HG03354 (cell line): ENCODE measurements at regions not wholly inside any gene's neighbourhood (a gene's known extent, or its start where the extent isn't known, plus 50 kb on each side); places are given as distances from the start of the nearest gene placed in this dataset.
"Not testable (repeated sequence)": the region's sequence is repeated elsewhere in the genome, so short reads cannot be mapped to it uniquely, and the experiment has no call there.

Experiments used
- ATAC-seq: cut with Tn5 transposase; IDR thresholded peaks from one replicate; pipeline ENCODE4 v1.9.1; 2021; ENCODE audit warnings: mild to moderate bottlenecking; ENCODE audit not compliant: unreplicated experiment, poor library complexity, severe bottlenecking

GRCh38 chr5:42064821-42065220, 139.7 kb downstream of the FBXO4 start:
- no peak for ATAC-seq

DNA sequence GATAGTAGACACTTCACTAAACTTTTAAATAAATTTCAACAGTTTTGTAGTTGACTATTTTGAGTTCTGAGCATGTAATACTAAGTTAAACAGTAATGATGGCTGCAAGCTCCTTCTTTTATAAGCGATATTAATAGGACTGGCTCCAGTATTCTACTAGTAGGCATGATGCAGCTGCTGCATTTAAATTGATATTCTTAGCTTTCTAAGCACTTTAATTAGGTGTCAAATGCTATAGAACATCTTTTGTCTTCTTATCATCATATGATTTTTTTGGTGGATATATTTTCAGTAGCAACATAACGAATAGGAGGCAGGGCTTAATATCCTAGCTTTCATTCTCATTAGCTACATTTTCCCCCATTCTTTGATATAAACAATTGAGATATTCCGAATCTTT, 141.1 kb downstream of the FBXO4 start:
- ATAC-seq: no peak

- no peak for ATAC-seq
These were observed 149.3 kb downstream of the FBXO4 start for GRCh38 chr5:42074353-42074752.

- no peak for ATAC-seq
These were observed 164.6 kb downstream of the FBXO4 start for GRCh38 chr5:42089705-42090104.

DNA sequence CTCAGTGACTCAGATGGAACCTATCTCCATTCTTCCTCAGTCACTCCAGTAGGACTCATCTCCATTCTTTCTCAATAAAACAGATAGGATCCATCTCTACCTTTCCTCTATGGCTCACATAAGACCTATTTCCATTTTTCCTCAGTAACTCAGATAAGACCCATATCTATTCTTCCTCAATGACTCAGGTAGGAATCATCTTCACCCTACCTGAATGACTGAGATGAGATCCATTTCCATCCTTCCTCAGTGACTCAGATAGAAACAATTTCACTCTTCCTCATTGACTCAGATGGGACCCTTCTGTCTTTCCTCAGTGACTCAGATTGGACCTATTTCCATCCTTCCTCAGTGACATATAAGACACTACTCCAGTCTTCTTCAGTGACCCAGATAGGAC, 165.1 kb downstream of the FBXO4 start:
- no peak for ATAC-seq

DNA sequence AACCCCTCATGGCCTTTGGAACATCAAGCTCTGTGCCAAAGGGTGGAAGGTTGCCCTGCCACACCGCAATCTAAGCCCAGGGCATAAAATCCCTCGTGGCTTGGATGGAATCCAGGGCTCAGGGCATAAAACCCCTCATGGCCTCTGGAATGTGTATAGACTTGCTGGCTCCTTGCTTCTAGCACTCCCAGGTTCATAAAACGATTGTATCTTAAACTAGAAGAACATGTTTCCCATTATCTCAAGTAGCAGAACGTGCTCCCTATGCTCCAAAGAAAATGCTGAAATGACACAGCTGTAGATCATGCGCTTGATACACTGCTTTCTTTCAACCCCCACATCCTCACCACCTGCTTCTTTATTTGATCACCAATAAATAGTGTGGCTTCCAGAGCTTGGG, 174.8 kb downstream of the FBXO4 start:
- ATAC-seq: not testable (repeated sequence)

DNA sequence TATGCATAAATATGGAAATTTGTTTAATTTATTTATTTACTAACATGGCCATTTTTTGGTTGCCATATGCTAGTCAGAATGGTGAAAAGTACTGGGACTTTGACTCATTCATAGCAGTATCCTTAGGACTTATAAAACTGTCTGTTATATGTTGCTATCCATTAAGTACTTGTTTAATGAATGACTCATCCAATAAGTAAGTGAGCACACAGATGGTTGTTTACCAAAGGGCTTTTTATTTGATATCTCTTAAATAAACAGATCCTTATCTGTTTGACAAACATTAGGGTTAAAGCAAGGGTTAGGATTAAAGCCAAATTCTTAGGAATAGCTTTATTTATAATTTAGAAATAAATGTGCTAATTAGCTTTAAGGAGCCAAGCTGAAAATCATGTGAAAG, 183.4 kb downstream of the FBXO4 start:
- ATAC-seq: no peak

DNA sequence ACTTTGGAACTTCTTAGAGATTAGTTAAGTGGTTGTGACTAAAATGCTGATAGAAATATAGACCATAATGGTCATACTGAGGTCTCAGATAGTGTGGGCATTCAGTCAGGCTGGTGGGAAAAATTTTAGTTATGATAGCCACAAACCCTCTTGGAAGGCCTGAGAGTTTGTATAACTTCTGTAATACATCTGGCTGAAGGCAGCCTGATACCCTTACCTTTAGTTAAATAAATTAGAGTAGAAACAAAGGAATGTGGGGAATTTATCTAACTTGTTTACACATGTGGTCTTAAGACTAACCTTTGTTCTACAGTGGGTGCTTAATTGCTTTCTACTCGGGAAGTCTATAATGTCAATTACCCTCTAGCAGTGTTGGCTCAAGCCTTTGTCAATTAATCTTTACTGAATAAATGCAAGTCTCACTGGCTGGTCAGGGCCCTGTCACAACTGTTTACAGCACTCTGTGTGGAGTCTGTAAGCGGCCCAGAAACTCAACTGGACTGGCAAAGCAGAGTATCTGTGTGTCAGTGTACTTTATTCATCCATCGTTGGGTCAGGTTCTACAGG, 184.0 kb downstream of the FBXO4 start:
- ATAC-seq: no peak

GRCh38 chr5:42115721-42116120, 190.6 kb downstream of the FBXO4 start:
- not testable (repeated sequence) for ATAC-seq

DNA sequence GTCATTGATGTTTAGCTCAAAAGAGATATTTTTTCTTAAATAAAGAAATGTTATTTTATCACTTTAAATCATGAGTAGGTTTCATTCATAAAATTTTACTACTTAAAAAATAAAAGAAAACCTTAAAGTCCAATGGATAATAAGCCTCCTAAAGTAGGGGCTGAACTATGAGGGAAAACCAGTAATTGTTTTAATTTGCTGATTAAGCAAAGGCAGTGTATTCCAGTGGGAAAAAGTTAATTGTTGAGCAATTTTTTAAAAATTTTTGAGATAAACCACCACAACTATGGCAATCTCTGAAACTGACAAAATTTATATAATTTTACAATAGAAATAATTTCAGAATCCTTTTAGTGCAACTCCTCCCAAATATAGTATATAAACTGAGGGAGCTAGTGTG, 195.0 kb downstream of the FBXO4 start:
- no peak for ATAC-seq

DNA sequence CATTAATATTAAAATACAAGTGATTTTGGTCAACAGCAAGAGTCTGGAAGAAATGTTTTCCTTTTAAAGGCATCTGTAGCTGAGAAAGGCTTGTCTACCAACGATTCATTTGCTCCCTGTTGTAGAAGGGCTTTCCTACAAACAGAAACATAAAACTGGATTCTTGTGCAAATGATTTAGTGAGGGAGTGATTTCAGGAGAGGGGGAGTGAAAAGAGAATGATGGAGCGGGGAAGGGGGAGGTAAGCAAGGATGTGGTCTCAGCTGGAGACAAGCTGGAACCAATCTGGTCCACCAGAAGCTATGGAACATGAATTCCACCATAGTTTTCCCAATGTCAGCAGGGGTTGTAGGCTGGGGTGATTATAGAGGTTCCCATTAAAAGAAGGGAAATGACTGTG, 196.3 kb downstream of the FBXO4 start:
- no peak for ATAC-seq

DNA sequence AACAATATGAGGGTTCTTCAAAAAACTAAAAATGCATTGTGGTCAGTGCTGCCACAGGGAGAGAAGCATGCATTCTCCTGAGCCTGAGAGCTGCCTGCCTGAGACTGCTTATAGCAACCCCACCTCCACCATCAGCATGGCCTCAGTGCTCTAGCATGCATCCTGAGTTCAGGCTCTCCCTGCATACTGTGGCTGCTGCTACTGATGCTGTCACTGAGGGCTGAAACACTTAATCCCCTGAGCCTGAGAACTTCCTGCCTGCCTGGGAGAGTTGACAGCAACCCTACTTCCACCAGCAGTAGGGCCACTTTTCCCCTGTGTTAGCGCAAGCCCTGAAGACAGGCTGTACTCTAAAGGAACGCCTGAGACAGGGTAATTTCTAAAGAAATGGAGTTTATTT, 206.0 kb downstream of the FBXO4 start:
- ATAC-seq: no peak

DNA sequence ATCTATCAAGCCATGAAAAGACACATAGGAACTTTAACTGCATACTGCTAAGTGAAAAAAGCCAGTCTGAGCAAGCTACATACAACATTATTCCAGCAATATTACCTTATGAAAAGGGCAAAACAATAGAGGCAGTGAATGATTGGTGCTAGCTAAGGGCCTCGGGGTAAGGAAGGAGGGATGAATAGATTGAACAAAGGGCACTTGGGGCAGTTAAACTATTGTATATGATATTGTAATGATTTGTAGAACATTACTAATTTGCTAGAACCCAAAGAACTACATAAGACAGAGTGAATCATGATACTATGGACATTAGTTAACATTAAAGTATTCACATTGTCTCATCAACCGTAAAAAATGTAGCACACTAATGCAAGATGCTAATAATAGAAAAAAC, 218.3 kb downstream of the FBXO4 start:
- ATAC-seq: no peak

DNA sequence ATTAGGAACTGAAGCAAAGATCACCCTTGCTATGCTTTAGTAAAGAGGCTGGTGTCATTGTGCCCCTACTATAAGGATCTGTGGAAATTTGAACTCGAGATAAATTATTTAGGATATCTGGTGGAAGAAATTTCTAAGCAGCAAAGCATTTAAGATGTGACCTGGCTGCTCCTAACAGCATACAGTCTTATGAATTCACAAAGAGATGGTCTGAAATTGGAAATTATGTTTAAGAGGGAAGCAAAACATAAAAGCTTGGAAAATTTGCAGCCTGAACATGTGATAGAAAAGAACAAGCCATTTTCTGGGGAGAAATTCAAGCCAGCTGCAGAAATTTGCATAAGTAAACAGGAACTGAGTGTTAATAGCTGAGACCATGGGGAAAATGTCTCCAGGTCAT, 223.7 kb downstream of the FBXO4 start:
- ATAC-seq: no peak

DNA sequence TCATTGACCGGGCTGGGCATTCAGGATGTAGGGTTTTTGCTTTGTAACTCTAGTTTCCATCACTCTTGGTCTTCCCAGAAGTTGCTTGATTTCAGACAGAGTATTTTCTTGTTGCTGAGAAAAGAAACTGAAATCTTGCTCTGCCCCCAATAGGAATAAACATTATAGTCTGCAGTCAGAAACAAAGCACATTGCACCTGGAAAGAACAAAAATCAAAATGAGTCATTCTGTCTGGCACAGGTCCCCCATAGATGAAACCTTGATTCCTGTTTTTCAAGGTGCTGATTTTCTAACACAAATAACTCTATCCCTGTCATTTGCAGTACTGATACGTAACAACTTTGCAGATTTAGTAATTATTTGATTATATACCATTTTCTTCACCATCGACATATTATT, 232.1 kb downstream of the FBXO4 start:
- no peak for ATAC-seq

DNA sequence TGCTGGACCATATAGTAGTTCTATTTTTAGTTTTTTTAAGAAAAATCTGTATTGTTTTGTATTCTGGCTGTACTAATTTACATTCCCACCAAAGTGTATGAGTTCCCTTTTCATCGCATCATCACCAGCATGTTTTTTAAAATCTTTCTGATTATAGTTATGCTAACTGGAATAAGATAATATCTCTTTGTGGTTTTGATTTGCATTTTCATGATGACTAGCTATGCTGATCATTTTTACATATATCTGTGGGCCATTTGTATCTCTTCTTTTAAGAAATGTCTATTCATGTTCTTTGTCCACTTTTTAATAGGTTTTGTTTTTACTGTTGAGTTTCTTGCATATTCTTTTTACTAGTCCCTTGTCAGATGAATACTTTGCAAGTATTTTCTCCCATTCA, 238.0 kb downstream of the FBXO4 start:
- ATAC-seq: no peak

DNA sequence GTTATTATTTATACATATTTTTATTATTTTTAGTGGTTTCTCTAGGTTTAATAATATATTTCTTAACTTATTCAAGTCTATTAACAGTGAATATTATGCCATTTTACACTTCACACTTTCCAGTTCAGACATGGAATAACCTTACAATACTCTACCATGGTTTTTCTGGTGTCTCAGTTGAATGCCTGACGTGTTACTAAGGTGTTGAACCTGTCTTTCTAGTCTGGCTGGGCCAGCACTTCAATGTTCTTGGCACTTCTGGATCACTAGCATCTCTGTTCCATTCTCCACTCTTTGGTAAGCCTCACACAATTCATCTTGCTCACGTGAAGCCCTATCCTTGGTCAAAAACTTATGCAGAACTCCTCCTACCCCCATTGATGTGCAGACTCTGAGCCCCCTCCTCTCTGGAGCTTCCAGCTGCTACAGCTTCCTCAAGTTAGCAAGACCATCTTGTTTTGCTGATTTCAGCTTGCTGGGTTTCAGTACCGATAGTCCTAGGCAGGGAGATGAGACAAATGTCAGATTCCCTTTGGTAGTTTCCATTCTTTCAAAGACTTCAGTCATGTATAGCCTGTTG, 243.1 kb downstream of the FBXO4 start:
- no peak for ATAC-seq

DNA sequence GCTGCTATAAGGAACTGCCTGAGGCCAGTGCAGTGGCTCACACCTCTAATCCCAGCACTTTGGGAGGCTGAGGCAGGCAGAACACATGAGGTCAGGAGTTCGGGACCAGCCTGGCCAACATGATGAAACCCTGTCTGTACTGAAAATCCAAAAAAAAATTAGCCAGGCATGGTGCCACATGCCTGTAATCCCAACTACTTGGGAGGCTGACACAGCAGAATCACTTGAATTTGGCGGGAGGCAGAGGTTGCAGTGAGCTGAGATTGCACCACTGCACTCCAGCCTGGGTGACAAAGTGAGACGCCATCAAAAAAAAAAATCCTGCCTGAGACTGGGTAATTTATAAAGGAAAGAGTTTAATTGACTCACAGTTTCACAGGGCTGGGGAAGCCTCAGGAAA, 247.1 kb upstream of the GHR start:
- ATAC-seq: not testable (repeated sequence)

GRCh38 chr5:42179843-42180242, 243.4 kb upstream of the GHR start:
- not testable (repeated sequence) for ATAC-seq

DNA sequence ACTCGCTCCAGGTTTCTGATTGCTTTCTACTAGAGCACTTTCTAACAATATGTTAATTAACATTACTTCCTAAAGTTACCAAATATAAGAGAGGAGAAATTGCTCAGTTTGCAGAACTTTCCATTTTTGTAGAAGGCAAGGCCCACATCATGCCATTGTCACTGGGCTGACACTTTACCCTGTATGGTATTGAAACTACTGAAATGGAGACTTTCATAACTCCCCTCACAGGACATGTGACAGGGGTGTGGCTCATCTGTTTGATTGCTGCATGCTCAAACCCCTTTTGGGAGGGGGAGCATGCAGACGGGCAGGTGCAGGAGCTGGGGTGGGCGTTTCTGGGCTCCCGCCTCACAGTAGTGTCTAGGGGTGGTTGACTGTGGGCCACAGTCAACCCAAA, 206.3 kb upstream of the GHR start:
- ATAC-seq: no peak

DNA sequence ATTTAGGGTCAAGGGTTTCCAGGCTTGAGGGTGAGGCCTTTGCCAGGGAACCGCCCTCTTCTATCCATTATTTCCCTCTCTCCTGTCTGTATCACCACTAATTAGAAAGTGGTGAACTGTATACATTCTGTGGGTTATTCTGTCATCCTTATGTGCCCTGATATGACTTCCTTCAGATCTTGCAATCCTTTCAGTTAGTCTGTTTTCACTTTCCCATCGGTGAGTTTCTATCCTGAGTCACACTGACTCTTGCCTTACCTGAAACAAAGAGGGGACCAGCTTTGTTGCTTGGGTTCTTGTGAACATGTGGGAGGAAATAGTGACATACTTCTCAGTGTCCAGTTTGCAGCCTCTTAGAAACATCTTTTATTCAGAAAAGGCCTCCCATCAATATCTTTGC, 205.4 kb upstream of the GHR start:
- ATAC-seq: no peak

DNA sequence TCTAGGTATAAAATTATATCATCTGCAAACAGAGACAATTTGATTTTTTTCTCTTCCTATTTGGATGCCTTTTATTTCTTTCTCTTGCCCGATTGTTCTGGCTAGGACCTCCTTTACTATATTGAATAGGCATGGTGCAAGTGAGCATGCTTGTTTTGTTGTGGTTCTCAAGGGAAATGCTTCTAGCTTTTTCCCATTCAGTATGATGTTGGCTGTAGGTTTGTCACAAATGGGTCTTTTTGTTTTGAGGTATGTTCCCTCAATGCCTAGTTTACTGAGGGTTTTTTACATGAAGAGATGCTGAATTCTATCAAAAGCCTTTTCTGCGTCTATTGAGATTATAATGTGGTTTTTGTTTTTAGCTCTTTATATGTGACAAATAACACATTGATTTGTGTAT, 198.2 kb upstream of the GHR start:
- no peak for ATAC-seq
